ENCODE measurements at regions not wholly inside any gene's neighbourhood (a gene's known extent, or its start where the extent isn't known, plus 50 kb on each side); places are given as distances from the start of the nearest gene placed in this dataset.
"Not testable (repeated sequence)": the region's sequence is repeated elsewhere in the genome, so short reads cannot be mapped to it uniquely, and the experiment has no call there.

DNA sequence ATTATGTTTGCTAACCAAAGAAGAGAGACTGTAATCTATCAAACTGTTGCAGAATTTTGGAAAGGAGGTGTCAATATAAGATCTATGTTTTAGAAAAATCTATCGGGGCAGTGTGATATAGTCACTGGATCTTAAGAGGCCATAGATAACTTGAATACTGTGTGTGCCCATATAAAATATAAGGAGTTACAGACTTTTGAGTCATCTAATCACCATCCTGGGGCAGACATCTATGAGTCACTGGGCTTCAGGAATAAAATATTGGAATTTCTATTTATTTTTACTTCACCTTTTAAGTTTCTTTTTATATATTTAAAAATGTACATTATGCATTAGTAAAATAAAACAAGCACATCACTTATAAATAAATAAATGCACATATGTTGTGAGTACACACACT is 509.3 kb upstream of the MAN1A1 start:
- no peak for DNase-seq (ENCODE audit: low spot score)
- ATAC-seq = no peak
- peaks cover 7 to 9% of the 10 kb centered on the region in 2 donors for H3K4me1 Mint-ChIP-seq (ENCODE audit: low read depth in 2 of 2)
- no peaks in the 10 kb centered on the region for H3K36me3 Mint-ChIP-seq
- H3K27me3 Mint-ChIP-seq = peaks cover 0 to 13% of the 10 kb centered on the region in 2 donors
- H3K4me3 Mint-ChIP-seq = no peak overlapping the region
- H3K27ac Mint-ChIP-seq = no peak overlapping the region
- H3K9me3 Mint-ChIP-seq = no peaks in the 10 kb centered on the region

- Mint-ChIP-seq H3K4me1 (ENCODE audit: low read depth in 2 of 2) (peaks cover 7 to 9% of the 10 kb centered on the region in 2 donors), H3K27me3 (peaks cover 0 to 12% of the 10 kb centered on the region in 2 donors), H3K36me3 (no peaks in the 10 kb centered on the region), H3K27ac (peak overlapping the region in 1 of 2 donors; percentile 82), H3K4me3 (peak overlapping the region; percentile 66), H3K9me3 (no peaks in the 10 kb centered on the region)
- ATAC-seq (peak; percentile 78 to 81), DNase-seq (ENCODE audit: low spot score) (no peak)
Measured at GRCh38 chr6:119856136-119856535, 506.6 kb upstream of the MAN1A1 start.

GRCh38 chr6:119848696-119849095 is 499.1 kb upstream of the MAN1A1 start:
- DNase-seq (ENCODE audit: low spot score) = no peak

DNA sequence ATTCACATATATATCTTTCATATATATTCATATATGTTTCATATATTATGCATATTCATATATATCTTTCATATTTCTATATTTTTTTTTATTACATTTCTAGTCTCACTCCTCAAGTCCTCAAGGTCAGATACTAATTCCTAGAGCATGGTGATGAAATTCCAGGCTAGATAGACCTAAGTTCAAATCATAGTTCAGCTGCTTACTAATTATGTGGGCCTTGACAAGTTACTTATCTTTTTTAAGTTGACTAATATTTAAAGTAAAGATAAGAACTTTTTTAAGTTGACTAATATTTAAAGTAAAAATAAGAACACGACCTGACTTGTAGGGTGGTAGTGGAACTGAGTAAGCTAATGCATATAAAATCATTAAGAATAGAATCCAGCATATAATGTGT is 495.6 kb upstream of the MAN1A1 start:
- Mint-ChIP-seq H3K9me3 (no peaks in the 10 kb centered on the region), H3K4me1 (ENCODE audit: low read depth in 2 of 2) (no peaks in the 10 kb centered on the region), H3K4me3 (no peak overlapping the region), H3K27me3 (no peaks in the 10 kb centered on the region), H3K27ac (no peak overlapping the region), H3K36me3 (no peaks in the 10 kb centered on the region)
- no peak for DNase-seq (ENCODE audit: low spot score)
- no peak for ATAC-seq

More at GRCh38 chr6:119848696-119849095, 499.1 kb upstream of the MAN1A1 start:
- Mint-ChIP-seq H3K27ac (no peak overlapping the region), H3K4me3 (no peak overlapping the region), H3K36me3 (no peaks in the 10 kb centered on the region), H3K4me1 (ENCODE audit: low read depth in 2 of 2) (no peaks in the 10 kb centered on the region), H3K27me3 (peaks cover 0 to 7% of the 10 kb centered on the region in 2 donors), H3K9me3 (no peaks in the 10 kb centered on the region)
- no peak for ATAC-seq

GRCh38 chr6:119844387-119844786 is 494.8 kb upstream of the MAN1A1 start:
- Mint-ChIP-seq H3K4me1 (ENCODE audit: low read depth in 2 of 2) (no peaks in the 10 kb centered on the region), H3K27me3 (no peaks in the 10 kb centered on the region), H3K4me3 (no peak overlapping the region), H3K36me3 (no peaks in the 10 kb centered on the region), H3K27ac (no peak overlapping the region), H3K9me3 (no peaks in the 10 kb centered on the region)
- DNase-seq (ENCODE audit: low spot score) (no peak), ATAC-seq (no peak)

- Mint-ChIP-seq H3K27ac (no peak overlapping the region), H3K36me3 (no peaks in the 10 kb centered on the region), H3K27me3 (no peaks in the 10 kb centered on the region), H3K4me1 (ENCODE audit: low read depth in 2 of 2) (no peaks in the 10 kb centered on the region), H3K4me3 (no peak overlapping the region), H3K9me3 (no peaks in the 10 kb centered on the region)
- ATAC-seq = no peak
- DNase-seq (ENCODE audit: low spot score) = no peak
Measured at GRCh38 chr6:119842191-119842590, 492.6 kb upstream of the MAN1A1 start.

- Mint-ChIP-seq H3K27ac (no peak overlapping the region), H3K36me3 (no peaks in the 10 kb centered on the region), H3K4me1 (ENCODE audit: low read depth in 2 of 2) (no peaks in the 10 kb centered on the region), H3K4me3 (no peak overlapping the region), H3K27me3 (peaks cover 0 to 6% of the 10 kb centered on the region in 2 donors), H3K9me3 (no peaks in the 10 kb centered on the region)
- no peak for DNase-seq (ENCODE audit: low spot score)
- no peak for ATAC-seq
Measured at GRCh38 chr6:119838043-119838442, 488.5 kb upstream of the MAN1A1 start.

- H3K4me3 Mint-ChIP-seq = no peak overlapping the region
- no peaks in the 10 kb centered on the region for H3K4me1 Mint-ChIP-seq (ENCODE audit: low read depth in 2 of 2)
- no peaks in the 10 kb centered on the region for H3K36me3 Mint-ChIP-seq
- DNase-seq (ENCODE audit: low spot score) (no peak), ATAC-seq (no peak)
- H3K27me3 Mint-ChIP-seq = peaks cover 0 to 7% of the 10 kb centered on the region in 2 donors
- H3K9me3 Mint-ChIP-seq = no peaks in the 10 kb centered on the region
- H3K27ac Mint-ChIP-seq = no peak overlapping the region
Measured at GRCh38 chr6:119834418-119834817, 484.9 kb upstream of the MAN1A1 start.

DNA sequence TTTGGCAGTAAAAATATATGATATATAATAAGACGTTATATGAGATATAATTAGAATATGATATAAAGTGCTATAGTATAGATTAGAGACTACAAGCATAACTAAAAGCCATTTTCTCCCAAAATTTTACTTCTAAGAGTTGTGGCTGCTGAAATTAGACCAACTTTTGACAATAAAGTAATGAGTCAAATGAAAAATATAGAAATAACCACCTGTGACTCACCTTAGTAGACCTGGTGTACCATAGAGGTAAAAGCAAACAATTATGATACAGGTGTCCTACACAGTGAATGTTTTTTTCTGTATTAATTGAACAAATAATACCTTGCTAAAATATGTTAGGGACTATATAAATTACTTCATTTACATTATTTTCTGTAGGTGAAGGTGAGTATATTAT is 482.9 kb upstream of the MAN1A1 start:
- no peaks in the 10 kb centered on the region for H3K4me1 Mint-ChIP-seq (ENCODE audit: low read depth in 2 of 2)
- no peak for ATAC-seq
- no peaks in the 10 kb centered on the region for H3K9me3 Mint-ChIP-seq
- no peak overlapping the region for H3K27ac Mint-ChIP-seq
- peaks cover 0 to 16% of the 10 kb centered on the region in 2 donors for H3K27me3 Mint-ChIP-seq
- no peak for DNase-seq (ENCODE audit: low spot score)
- peaks cover 5% of the 10 kb centered on the region for H3K36me3 Mint-ChIP-seq
- H3K4me3 Mint-ChIP-seq = no peak overlapping the region

DNA sequence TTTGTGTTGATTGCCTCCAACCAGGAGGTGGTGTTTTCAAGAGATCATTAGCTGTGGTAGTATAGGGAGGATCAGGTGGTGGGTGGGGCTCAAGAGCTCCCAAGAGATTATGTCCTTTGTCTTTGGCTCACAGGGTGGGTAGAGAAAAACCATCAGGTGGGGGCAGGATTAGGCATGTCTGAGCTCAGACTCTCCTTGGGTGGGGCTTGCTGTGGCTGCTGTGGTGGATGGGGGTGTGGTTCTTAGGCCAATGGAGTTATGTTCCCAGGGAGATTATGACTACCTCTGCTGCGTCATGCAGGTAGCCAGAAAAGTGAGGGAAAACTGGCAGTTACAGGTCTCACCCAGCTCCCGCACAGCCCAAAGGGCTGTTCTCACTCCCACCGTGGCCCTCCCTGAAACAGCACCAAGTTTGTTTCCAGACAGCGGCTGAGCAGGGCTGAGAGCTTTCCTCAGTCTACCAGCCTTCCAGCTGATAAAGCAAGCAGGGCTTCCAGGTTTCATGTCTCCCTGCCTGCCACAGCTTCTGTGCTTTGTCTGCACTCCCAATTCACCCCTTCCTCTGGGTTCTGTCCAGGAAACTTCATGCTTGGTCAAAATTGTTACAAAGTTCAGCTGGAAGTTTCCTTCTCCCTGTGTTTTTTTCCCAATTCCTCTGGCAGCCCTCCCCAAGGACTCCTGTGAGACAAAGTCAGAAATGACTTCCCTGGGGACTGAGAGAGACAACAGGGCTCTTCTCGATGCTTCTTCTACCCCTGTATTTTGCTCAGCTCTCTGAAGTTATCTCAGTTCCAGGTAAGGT is 481.1 kb upstream of the MAN1A1 start:
- Mint-ChIP-seq H3K27ac (no peak overlapping the region), H3K9me3 (no peaks in the 10 kb centered on the region), H3K4me3 (no peak overlapping the region), H3K27me3 (peaks cover 3 to 16% of the 10 kb centered on the region in 2 donors), H3K4me1 (ENCODE audit: low read depth in 2 of 2) (no peaks in the 10 kb centered on the region), H3K36me3 (peaks cover 5% of the 10 kb centered on the region)
- no peak for ATAC-seq
- DNase-seq (ENCODE audit: low spot score) = no peak

DNA sequence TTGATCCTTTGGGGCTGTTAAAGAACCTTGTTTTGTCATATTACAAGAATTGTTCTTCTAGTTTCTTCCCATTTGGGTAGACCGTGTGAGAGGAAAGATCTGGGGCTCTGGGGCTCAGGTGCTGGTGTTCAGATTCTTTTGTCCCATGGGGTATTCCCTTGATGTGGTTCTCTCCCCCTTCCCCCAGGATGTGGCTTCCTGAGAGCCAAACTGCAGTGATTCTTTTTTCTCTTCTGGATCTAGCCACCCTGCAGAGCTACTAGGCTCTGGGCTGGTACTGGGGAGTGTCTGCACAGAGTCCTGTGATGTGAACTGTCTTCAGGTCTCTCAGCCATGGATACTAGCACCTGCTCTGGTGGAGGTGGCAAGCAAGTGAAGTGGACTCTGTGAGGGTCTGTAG is 480.5 kb upstream of the MAN1A1 start:
- peaks cover 3 to 16% of the 10 kb centered on the region in 2 donors for H3K27me3 Mint-ChIP-seq
- no peaks in the 10 kb centered on the region for H3K4me1 Mint-ChIP-seq (ENCODE audit: low read depth in 2 of 2)
- no peak for ATAC-seq
- DNase-seq (ENCODE audit: low spot score) = no peak
- no peak overlapping the region for H3K4me3 Mint-ChIP-seq
- no peak overlapping the region for H3K27ac Mint-ChIP-seq
- no peaks in the 10 kb centered on the region for H3K9me3 Mint-ChIP-seq
- peaks cover 5% of the 10 kb centered on the region for H3K36me3 Mint-ChIP-seq

DNA sequence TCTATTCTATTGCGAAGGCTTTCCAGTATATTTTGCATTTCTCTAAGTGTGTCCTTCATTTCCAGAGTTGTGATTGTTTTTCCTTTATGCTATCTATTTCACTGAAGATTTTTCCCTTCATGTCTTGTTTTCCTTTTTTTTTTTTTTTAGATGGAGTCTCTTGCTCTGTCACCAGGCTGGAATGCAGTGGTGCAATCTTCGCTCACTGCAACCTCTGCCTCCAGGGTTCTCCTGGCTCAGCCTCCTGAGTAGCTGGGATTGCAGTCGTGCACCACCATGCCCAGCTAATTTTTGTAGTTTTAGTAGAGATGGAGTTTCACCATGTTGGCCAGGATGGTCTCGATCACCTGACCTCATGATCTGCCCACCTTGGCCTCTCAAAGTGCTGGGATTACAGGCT is 479.9 kb upstream of the MAN1A1 start:
- H3K27me3 Mint-ChIP-seq = peaks cover 3 to 16% of the 10 kb centered on the region in 2 donors
- DNase-seq (ENCODE audit: low spot score); ATAC-seq; H3K36me3 Mint-ChIP-seq; H3K9me3 Mint-ChIP-seq; H3K27ac Mint-ChIP-seq; H3K4me3 Mint-ChIP-seq; H3K4me1 Mint-ChIP-seq (ENCODE audit: low read depth in 2 of 2): not testable (repeated sequence)

- Mint-ChIP-seq H3K4me3 (no peak overlapping the region), H3K4me1 (ENCODE audit: low read depth in 2 of 2) (no peaks in the 10 kb centered on the region), H3K27ac (no peak overlapping the region), H3K36me3 (peaks cover 5% of the 10 kb centered on the region), H3K9me3 (no peaks in the 10 kb centered on the region), H3K27me3 (peaks cover 3 to 16% of the 10 kb centered on the region in 2 donors)
- no peak for DNase-seq (ENCODE audit: low spot score)
- no peak for ATAC-seq
Measured at GRCh38 chr6:119829006-119829405, 479.4 kb upstream of the MAN1A1 start.

GRCh38 chr6:119821380-119821779 is 471.8 kb upstream of the MAN1A1 start:
- Mint-ChIP-seq H3K36me3 (no peaks in the 10 kb centered on the region), H3K4me3 (no peak overlapping the region), H3K4me1 (ENCODE audit: low read depth in 2 of 2) (no peaks in the 10 kb centered on the region), H3K27me3 (peaks cover 0 to 3% of the 10 kb centered on the region in 2 donors), H3K9me3 (peaks cover 3% of the 10 kb centered on the region), H3K27ac (no peak overlapping the region)
- DNase-seq (ENCODE audit: low spot score) = no peak
- ATAC-seq = no peak

GRCh38 chr6:119818876-119819275 is 469.3 kb upstream of the MAN1A1 start:
- Mint-ChIP-seq H3K27me3 (no peaks in the 10 kb centered on the region), H3K4me1 (ENCODE audit: low read depth in 2 of 2) (no peaks in the 10 kb centered on the region), H3K36me3 (no peaks in the 10 kb centered on the region)

More at GRCh38 chr6:119818876-119819275, 469.3 kb upstream of the MAN1A1 start:
- no peak for ATAC-seq
- Mint-ChIP-seq H3K9me3 (peaks cover 3% of the 10 kb centered on the region), H3K4me3 (no peak overlapping the region), H3K27ac (no peak overlapping the region)
- DNase-seq (ENCODE audit: low spot score) = no peak

Data from natural killer cell treated with Interleukin-12 subunit alpha and Interleukin-12 subunit beta and Interleukin-15 and Interleukin-18, amount 100 ng/mL, for 72 hours (primary cell).